Ascending aorta (tissue), 2 donors: ENCODE measurements at regions not wholly inside any gene's neighbourhood (a gene's known extent, or its start where the extent isn't known, plus 50 kb on each side); places are given as distances from the start of the nearest gene placed in this dataset.

ENCODE experiments used
- DNase-seq, 2 donors: peaks; one replicate each; pipeline ENCODE4 v3.0.0-alpha.2; 2019; ENCODE audit warnings: low spot score in 2 of 2
- H3K27ac ChIP-seq, 2 donors: fragments of 200-600 bp; sonication (generic); one replicate each; pipeline ENCODE4 v1.5.1; 2016 to 2017; ENCODE audit warnings: mild to moderate bottlenecking in 1 of 2
- H3K27me3 ChIP-seq: fragments of 200-600 bp; sonication (generic); one replicate; pipeline ENCODE4 v1.5.1; 2017
- H3K36me3 ChIP-seq, 2 donors: fragments of 200-600 bp; sonication (generic); one replicate each; pipeline ENCODE4 v1.5.1; 2016
- H3K4me1 ChIP-seq, 2 donors: fragments of 200-600 bp; sonication (generic); one replicate each; pipeline ENCODE4 v1.5.1; 2016 to 2017; ENCODE audit warnings: mild to moderate bottlenecking in 1 of 2
- H3K4me3 ChIP-seq, 2 donors: fragments of 200-600 bp; sonication (generic); one replicate each; pipeline ENCODE4 v1.5.1; 2016 to 2017; ENCODE audit warnings: mild to moderate bottlenecking in 1 of 2
- H3K9me3 ChIP-seq, 2 donors: fragments of 200-600 bp; sonication (generic); one replicate each; pipeline ENCODE4 v1.5.1; 2016
- intact Hi-C: fragments of 100-400 bp; cut with DNase I; formaldehyde crosslinking; loops from one replicate; pipeline ENCODE4 v1.15.1; 2023
- TF ChIP-seq, protein P1 (sequence below), 3 experiments: fragments of 200-600 bp in 2 of 3; fragments of 450-650 bp in 1 of 3; sonication (generic) in 2 of 3; IDR thresholded peaks; one replicate each; pipeline ENCODE4 v1.5.1; 2016 to 2019; ENCODE audit warnings: antibody characterized with exemption in 3 of 3, mild to moderate bottlenecking in 1 of 3, moderate library complexity in 1 of 3

DNA sequence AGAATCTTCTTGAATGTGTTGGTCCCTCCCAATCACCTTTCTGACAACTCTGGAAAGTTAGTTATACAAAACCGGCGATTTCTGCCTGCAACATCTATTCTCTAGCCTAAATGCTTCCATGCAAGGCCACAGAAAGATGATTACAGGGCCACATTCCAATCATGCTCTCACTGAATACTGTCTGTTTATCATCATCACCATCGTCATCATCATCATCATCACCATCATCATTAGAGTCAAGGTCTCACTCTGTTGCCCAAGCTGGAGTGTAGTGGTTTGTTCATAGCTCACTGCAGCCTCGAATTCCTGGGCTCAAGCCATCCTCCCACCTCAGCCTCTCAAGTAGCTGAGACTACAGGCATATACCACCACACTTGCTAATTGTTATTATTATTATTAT lies 521.2 kb upstream of the DAB1 start:
- H3K27ac ChIP-seq, result no peak overlapping the region
- TF ChIP-seq, protein P1, sequence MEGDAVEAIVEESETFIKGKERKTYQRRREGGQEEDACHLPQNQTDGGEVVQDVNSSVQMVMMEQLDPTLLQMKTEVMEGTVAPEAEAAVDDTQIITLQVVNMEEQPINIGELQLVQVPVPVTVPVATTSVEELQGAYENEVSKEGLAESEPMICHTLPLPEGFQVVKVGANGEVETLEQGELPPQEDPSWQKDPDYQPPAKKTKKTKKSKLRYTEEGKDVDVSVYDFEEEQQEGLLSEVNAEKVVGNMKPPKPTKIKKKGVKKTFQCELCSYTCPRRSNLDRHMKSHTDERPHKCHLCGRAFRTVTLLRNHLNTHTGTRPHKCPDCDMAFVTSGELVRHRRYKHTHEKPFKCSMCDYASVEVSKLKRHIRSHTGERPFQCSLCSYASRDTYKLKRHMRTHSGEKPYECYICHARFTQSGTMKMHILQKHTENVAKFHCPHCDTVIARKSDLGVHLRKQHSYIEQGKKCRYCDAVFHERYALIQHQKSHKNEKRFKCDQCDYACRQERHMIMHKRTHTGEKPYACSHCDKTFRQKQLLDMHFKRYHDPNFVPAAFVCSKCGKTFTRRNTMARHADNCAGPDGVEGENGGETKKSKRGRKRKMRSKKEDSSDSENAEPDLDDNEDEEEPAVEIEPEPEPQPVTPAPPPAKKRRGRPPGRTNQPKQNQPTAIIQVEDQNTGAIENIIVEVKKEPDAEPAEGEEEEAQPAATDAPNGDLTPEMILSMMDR (IDR thresholded peaks at IDR 0.05), result no peak
- no peak for DNase-seq
- H3K36me3 ChIP-seq, result no peaks in the 10 kb centered on the region
- no peaks in the 10 kb centered on the region for H3K27me3 ChIP-seq
- H3K4me3 ChIP-seq, result no peak overlapping the region
- no peaks in the 10 kb centered on the region for H3K9me3 ChIP-seq
- intact Hi-C loops, result no loop called here
- no peaks in the 10 kb centered on the region for H3K4me1 ChIP-seq

DNA sequence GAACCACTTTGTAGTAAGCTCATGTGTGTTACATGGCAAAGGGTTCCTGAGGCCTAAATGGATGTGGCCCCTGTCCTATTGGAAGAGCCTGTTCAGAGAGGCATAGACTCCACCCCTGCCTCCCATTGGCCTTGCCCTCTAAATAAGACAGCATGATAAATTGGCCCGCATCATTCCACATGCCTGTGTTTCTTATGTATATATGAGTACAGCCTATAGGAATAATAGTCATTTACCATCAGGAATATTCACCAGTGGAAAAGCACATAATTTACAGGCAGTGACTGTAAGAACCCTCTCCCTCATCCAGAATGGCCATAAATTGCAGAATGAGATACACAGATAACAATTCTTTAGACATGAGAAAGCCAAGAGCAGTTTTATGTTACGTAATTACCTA lies 519.5 kb upstream of the DAB1 start:
- intact Hi-C loops, result no loop called here
- no peaks in the 10 kb centered on the region for H3K4me1 ChIP-seq
- no peak overlapping the region for H3K27ac ChIP-seq
- no peak overlapping the region for H3K4me3 ChIP-seq
- no peaks in the 10 kb centered on the region for H3K9me3 ChIP-seq
- TF ChIP-seq, protein P1 (IDR thresholded peaks at IDR 0.05), result no peak
- DNase-seq, result no peak
- H3K27me3 ChIP-seq, result no peaks in the 10 kb centered on the region
- no peaks in the 10 kb centered on the region for H3K36me3 ChIP-seq

- Histone ChIP-seq H3K27ac (no peak overlapping the region), H3K4me1 (no peaks in the 10 kb centered on the region), H3K36me3 (no peaks in the 10 kb centered on the region), H3K9me3 (no peaks in the 10 kb centered on the region), H3K27me3 (no peaks in the 10 kb centered on the region), H3K4me3 (no peak overlapping the region)
- TF ChIP-seq, protein P1 (IDR thresholded peaks at IDR 0.05), result no peak
- DNase-seq, result no peak
- intact Hi-C loops, result no loop called here
These were observed 510.9 kb upstream of the DAB1 start for GRCh38 chr1:57934745-57935144.

DNA sequence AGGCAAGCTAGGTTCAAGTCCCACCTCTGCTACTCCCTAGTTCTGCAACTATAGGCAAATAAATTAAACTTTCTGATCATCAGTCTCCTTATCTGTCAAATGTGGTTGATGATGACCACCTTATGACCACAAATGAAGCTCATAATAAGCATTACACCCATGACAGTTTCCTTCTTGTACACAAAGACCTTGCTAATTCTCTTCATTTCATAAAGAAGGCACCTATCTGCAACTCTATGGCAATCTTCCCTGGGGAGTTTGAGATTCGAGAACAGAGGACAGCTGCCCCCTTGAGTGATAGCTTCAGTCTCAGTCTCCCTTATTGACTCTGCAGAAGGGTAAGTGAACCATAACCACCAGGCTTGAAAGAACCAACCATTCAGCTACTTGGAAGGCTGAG lies 503.1 kb upstream of the DAB1 start:
- H3K9me3 ChIP-seq, result no peaks in the 10 kb centered on the region
- no peaks in the 10 kb centered on the region for H3K27me3 ChIP-seq
- DNase-seq, result no peak
- intact Hi-C loops, result no loop called here
- H3K4me1 ChIP-seq, result no peaks in the 10 kb centered on the region
- H3K36me3 ChIP-seq, result no peaks in the 10 kb centered on the region
- H3K27ac ChIP-seq, result no peak overlapping the region
- H3K4me3 ChIP-seq, result no peak overlapping the region
- TF ChIP-seq, protein P1 (IDR thresholded peaks at IDR 0.05), result no peak

DNA sequence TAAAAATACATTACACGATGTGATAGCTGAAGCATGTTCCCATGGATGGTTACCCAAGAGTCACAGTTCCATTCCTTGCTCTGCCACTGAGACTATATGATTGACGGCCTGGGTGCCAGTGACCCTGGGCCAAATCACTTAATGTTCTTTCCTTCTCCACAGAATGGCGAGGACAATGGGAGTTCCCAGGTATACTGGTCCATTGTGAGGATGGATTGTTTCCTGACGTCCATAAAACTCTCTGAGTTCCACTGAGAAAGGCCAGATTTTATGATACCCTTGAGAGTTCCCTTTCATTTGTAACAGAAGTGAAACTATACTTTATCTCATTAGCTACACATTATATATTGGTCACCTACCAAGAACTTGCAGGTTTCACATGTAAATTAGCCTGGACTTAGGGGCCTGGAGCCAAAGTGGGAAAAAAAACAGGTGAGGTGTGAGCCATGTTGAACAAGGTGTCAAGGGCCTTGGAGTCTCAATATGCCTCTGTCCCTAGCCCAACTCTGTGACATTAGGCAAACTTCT lies 502.2 kb upstream of the DAB1 start:
- no peak overlapping the region for H3K27ac ChIP-seq
- no peaks in the 10 kb centered on the region for H3K9me3 ChIP-seq
- H3K27me3 ChIP-seq, result no peaks in the 10 kb centered on the region
- intact Hi-C loops, result no loop called here
- TF ChIP-seq, protein P1 (IDR thresholded peaks at IDR 0.05), result no peak
- no peaks in the 10 kb centered on the region for H3K36me3 ChIP-seq
- no peak for DNase-seq
- no peaks in the 10 kb centered on the region for H3K4me1 ChIP-seq
- no peak overlapping the region for H3K4me3 ChIP-seq

GRCh38 chr1:57925226-57925625 lies 501.4 kb upstream of the DAB1 start:
- Histone ChIP-seq H3K9me3 (no peaks in the 10 kb centered on the region), H3K4me1 (no peaks in the 10 kb centered on the region), H3K36me3 (no peaks in the 10 kb centered on the region), H3K27me3 (no peaks in the 10 kb centered on the region), H3K27ac (no peak overlapping the region), H3K4me3 (no peak overlapping the region)
- TF ChIP-seq, protein P1 (IDR thresholded peaks at IDR 0.05), result no peak
- intact Hi-C loops, result no loop called here
- DNase-seq, result no peak
